Stomach smooth muscle (tissue), 2 donors: ENCODE measurements at regions not wholly inside any gene's neighbourhood (a gene's known extent, or its start where the extent isn't known, plus 50 kb on each side); places are given as distances from the start of the nearest gene placed in this dataset.

Experiments used
- H3K27ac ChIP-seq: one replicate; pipeline ENCODE4 v1.7.0; 2013; ENCODE audit warnings: mild to moderate bottlenecking, low read length, inconsistent platforms
- H3K27me3 ChIP-seq, 2 donors: one replicate each; pipeline ENCODE4 v1.7.0; 2013; ENCODE audit warnings: low read length in 2 of 2; ENCODE audit not compliant: insufficient read depth in 2 of 2, control insufficient read depth in 1 of 2
- H3K36me3 ChIP-seq, 2 donors: one replicate each; pipeline ENCODE4 v1.7.0; 2013; ENCODE audit warnings: low read length in 2 of 2; ENCODE audit not compliant: control insufficient read depth in 2 of 2, insufficient read depth in 2 of 2
- H3K4me1 ChIP-seq: one replicate; pipeline ENCODE4 v1.7.0; 2013; ENCODE audit warnings: low read length; ENCODE audit not compliant: control insufficient read depth, insufficient read depth
- H3K4me3 ChIP-seq, 2 donors: one replicate each; pipeline ENCODE4 v1.7.0; 2013; ENCODE audit warnings: low read length in 2 of 2
- H3K9ac ChIP-seq, 2 donors: one replicate each; pipeline ENCODE4 v1.7.0; 2013; ENCODE audit warnings: low read length in 2 of 2, mild to moderate bottlenecking in 1 of 2
- H3K9me3 ChIP-seq, 2 donors: one replicate each; pipeline ENCODE4 v1.7.0; 2013; ENCODE audit warnings: low read length in 2 of 2; ENCODE audit not compliant: control insufficient read depth in 2 of 2
- donor health status: healthy.
- donor health status: Pancreatic carcinoma.

- no peak overlapping the region for H3K27ac ChIP-seq
- no peaks in the 10 kb centered on the region for H3K4me1 ChIP-seq
- H3K36me3 ChIP-seq = no peaks in the 10 kb centered on the region
- H3K9me3 ChIP-seq = no peaks in the 10 kb centered on the region
- H3K27me3 ChIP-seq = no peaks in the 10 kb centered on the region
- no peak overlapping the region for H3K9ac ChIP-seq
- H3K4me3 ChIP-seq = no peak overlapping the region
These were observed 50.1 kb upstream of the ARMC2 start for GRCh38 chr6:108797951-108798669.
